HUDEP-2 (cell line): ENCODE measurements at regions not wholly inside any gene's neighbourhood (a gene's known extent, or its start where the extent isn't known, plus 50 kb on each side); places are given as distances from the start of the nearest gene placed in this dataset.

ENCODE experiments used
- DNase-seq, 76 experiments: peaks; one replicate each; lab custom pipeline; 2025; ENCODE audit not compliant: unreplicated experiment in 76 of 76; lab: John Stamatoyannopoulos, UW

DNA sequence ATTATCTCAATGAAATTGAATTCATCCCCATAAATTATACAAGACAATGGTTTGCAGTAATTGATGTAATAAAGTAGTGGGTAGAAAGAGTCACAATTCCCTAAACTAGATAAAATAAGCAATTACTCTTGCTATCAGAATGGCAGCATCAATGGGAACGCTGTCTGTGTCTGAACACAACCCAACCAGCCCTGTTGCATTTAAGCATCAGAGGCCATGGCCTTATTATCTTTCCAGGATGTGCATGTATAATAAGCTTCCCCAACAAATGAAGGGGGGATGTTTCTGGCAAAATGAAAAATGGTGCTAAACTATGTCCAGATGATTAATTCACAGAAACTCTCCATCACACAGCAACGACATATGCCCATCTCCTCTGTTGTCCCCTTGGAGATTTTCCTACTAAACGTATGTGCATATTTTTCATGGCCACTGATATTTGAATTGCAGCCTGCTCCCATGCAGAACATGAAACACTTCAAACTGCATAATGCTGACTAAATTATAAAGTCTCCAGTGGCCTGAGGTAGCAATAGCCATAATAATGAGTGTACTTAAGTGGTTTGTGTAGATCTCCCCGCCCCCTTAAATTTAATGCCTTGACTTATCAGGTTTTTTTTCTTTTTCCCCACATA is 306.9 kb upstream of the ADAMTS16 start:
- no peak for DNase-seq

DNA sequence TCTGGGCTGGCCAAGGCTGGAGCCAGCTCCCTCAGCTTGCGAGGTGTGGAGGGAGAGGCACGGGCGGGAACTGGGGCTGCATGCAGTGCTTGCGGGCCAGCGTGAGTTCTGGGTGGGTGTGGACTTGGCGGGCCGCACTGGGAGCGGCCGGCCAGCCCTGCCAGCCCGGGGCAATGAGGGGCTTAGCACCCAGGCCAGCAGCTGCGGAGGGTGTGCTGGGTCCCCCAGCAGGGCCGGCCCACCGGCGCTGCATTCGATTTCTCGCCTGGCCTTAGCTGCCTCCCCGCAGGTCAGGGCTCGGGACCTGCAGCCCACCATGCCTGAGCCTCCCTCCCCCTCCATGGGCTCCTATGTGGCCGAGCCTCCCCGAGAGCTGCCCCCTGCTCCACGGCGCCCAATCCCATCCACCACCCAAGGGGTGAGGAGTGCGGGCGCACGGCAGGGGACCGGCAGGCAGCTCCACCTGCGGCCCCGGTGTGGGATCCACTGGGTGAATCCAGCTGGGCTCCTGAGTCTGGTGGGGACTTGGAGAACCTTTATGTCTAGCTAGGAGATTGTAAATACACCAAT is 302.6 kb upstream of the ADAMTS16 start:
- no peak for DNase-seq

DNA sequence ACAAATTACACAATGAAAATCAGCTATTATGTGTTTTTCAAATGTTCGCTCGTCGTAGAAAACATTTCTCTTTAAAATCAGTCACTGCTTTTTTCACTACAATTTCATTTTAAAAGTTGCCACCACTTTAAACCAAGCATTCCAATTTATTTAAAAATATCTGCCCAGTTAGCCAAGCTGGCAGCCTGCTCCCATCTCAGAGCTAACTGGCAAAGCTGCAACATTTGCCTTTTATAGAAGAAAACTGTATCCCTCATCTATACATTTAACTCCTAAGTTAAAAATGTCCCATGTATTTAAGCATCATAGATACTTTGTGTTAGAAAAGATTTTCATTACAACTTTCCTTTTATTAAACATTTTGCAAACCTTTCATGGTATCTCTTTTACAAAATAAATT is 294.9 kb upstream of the ADAMTS16 start:
- no peak for DNase-seq

GRCh38 chr5:4847766-4848165 is 292.4 kb upstream of the ADAMTS16 start:
- DNase-seq = no peak

- DNase-seq = no peak
Observed at GRCh38 chr5:4855036-4855435, 285.1 kb upstream of the ADAMTS16 start.

- no peak for DNase-seq
Observed at GRCh38 chr5:4855880-4856279, 284.2 kb upstream of the ADAMTS16 start.

GRCh38 chr5:4857761-4858160 is 282.4 kb upstream of the ADAMTS16 start:
- DNase-seq = no peak

DNA sequence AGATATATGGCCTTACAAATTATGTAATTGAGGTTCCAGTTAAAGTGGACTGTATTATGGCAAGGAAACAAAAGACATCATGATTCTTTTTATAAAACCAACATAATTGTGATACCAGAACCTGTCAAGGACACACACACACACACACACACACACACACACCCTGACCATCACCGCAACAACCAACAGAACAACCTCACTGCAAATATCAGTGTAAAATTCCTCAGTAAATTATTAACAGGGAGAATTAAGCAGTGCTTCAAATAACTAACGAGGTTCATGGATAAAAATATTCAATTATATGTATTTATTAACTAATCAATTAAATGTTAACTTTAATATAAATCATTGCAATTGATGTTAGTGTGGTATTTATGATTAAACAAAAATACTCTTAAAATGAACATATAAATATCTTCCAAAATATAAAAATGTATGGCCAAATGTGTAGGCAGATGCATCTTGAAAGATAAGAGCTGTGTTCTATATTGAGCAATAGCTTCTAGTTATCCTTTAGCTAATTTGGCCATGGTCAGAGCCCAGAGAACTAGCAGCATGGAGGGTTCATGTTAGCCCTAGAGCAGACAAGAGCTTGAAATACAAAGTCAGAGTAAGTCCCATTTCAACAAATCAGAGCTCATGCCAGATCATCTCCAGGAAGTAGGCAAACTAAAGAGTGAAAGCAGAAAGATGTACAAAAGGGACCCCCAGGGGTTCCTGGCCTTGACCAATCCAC is 280.5 kb upstream of the ADAMTS16 start:
- DNase-seq = no peak

GRCh38 chr5:4860631-4861030 is 279.5 kb upstream of the ADAMTS16 start:
- DNase-seq = no peak

- DNase-seq = peak in 2 of 76 experiments; percentile 2
Observed at GRCh38 chr5:4862500-4862899, 277.6 kb upstream of the ADAMTS16 start.

DNA sequence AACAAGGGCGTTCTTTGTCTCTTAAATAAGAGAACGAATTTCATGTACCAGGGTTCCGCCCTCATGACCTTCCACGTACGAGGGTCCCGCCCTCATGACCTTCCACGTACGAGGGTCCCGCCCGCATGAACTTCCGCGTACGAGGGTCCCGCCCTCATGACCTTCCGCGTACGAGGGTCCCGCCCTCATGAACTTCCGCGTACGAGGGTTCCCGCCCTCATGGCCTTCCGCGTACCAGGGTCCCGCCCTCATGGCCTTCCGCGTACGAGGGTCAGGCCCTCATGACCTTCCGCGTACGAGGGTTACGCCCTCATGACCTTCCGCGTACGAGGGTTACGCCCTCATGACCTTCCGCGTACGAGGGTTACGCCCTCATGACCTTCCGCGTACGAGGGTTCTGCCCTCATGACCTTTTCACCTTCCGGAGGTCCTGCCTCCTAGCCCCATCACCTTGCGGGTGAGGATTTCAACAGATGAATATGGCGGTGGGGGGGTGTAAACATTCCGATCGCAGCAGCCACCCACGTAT is 273.9 kb upstream of the ADAMTS16 start:
- no peak for DNase-seq

DNA sequence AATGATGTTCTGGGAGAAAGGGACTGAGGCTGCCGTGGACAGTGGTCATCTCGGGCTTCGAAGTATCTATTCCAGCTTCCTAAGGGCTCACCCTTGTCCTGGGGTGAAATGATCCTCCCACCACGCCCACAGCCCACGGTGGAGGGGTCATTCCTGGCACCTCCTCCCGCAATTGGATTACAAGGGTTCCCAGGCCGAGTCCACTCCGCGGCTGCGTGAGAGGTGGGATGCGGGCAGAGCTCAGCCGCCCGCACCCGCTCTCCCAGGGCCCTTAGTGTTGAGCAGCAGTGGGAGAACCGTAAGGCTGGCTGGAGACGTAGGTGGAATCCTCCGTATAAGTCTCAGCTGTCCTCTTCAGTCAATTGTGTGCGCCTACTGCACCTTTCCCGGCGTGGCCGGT is 273.3 kb upstream of the ADAMTS16 start:
- DNase-seq = no peak

- peak in 49 of 76 experiments; percentile 2 to 63 (median 25) for DNase-seq
Observed at GRCh38 chr5:4868140-4868735, 271.9 kb upstream of the ADAMTS16 start.

- no peak for DNase-seq
Observed at GRCh38 chr5:4873652-4874051, 266.5 kb upstream of the ADAMTS16 start.

GRCh38 chr5:4874097-4874496 is 266.0 kb upstream of the ADAMTS16 start:
- no peak for DNase-seq

DNA sequence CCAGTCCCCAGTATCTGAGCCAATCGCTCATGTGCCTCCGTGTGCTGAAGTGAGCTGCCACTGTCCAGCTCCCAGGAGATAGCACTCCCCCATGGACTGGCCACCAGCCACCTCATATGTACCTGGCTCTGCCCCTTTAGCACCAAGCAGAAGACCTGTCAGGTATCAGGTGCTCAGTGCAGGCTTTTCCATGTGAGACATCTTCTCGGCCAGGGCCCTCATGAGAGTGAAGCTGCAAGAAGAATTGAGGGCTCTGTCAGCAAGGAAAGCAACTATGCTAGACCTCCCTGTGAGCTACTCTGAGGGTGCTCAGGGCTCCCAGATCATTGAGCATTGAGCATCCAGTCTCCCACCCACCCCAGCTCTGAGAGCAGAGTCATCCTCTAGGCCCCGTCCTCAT is 264.2 kb upstream of the ADAMTS16 start:
- no peak for DNase-seq

DNA sequence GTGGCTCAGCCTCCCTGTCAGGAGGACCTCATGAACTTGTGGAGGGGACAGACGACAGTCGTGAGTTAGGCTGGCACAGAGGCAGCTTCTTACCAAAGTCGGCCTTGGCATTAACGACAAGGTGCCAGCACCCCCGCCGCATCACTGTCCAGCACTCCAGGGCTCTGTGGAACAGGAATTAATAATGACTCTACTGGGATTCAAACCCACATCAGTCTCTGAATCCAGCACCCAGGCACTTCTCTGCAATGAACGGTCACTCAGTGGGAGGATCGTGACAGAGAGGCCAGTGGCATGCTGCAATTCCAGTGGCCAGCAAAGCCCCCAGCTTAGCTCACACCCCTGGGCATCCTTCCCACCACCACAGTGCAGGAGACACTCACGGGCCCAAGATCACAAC is 263.3 kb upstream of the ADAMTS16 start:
- DNase-seq = no peak

DNA sequence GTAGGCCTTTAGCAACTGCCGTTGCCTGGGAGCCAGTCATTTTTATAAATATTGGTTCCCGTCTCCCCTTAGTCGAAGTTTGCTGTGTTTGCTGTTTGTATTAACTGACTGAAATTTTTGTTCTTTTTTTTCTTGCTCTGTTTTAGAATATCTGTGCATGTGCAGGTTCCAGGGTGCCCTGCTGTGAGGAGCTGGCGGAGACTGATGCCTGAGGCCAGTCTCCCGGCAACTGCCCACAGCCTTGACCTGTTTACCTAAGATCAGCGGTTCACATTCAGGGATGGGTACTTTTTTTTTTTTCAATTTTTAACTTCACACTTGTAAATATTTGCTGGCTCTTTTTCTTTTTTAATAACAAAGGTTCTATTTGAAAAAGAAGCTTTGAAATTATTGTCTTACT is 262.6 kb upstream of the ADAMTS16 start:
- DNase-seq = no peak

DNA sequence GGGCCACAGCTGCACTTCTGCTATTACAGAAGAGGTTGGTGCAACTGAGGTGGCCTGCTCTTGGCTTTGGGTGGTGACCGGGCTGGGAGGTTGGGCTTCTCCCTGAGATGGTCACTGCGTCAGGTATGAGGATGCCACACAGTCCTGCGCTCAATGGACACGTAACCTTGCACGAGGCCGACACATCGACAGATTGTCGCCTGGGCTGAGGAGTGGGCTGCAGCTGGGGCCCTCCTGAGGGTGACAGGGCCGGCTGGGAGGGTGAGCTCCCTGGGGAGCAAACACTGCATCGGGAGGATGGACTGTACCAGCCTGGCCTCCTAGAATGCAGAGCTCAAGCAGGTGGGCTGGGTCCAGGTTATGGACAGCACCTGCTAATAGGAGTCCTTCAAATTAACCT is 261.1 kb upstream of the ADAMTS16 start:
- DNase-seq = no peak

GRCh38 chr5:4879693-4880303 is 260.3 kb upstream of the ADAMTS16 start:
- DNase-seq = peak in 64 of 76 experiments; percentile 1 to 74 (median 31)

DNA sequence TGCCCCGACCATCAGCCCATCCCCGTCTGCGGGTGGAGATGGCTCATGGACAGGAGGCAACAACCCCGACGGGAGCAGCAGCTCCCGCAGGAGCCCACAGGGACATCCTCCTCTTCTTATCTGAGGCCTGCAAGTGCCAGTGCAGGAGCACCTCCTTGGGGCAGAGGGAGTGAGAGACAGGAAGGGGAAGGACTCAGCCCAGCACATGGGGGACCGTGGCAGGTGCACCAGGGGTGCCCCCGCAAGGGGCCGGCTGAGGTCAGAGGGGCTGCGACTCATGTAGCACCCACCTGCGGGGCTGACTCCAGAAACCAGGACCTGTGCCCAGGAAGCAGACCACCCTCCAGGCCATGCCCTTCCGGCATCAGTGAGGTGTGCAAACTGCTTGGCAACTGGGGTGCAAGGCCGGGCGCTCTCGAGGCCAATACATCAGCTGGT is 259.8 kb upstream of the ADAMTS16 start:
- no peak for DNase-seq
